ENCODE measurements at regions not wholly inside any gene's neighbourhood (a gene's known extent, or its start where the extent isn't known, plus 50 kb on each side); places are given as distances from the start of the nearest gene placed in this dataset.

GRCh38 chr1:233819042-233819441 lies 85.4 kb upstream of the SLC35F3 start:
- no peak for TF ChIP-seq FOXK2 (IDR thresholded peaks at IDR 0.05)
- TF ChIP-seq ELF4 (IDR thresholded peaks at IDR 0.05): no peak
- no peak for TF ChIP-seq CTBP1 (IDR thresholded peaks at IDR 0.05; ENCODE audit: borderline replicate concordance)
- no peak for TF ChIP-seq L3MBTL2 (conservative IDR thresholded peaks at IDR 0.05)
- TF ChIP-seq BHLHE40 (IDR thresholded peaks at IDR 0.05; ENCODE audit: borderline replicate concordance): no peak
- TF ChIP-seq SUZ12 (IDR thresholded peaks at IDR 0.05): no peak
- TF ChIP-seq SP1 (IDR thresholded peaks at IDR 0.05): no peak
- TF ChIP-seq ZNF384 (IDR thresholded peaks at IDR 0.05): no peak
- TF ChIP-seq LEF1 (IDR thresholded peaks at IDR 0.05; ENCODE audit: borderline replicate concordance): no peak
- no peak for TF ChIP-seq HDGF (IDR thresholded peaks at IDR 0.05; ENCODE audit: borderline replicate concordance)
- TF ChIP-seq FOXA1 (IDR thresholded peaks at IDR 0.05): no peak
- TF ChIP-seq TARDBP (IDR thresholded peaks at IDR 0.05): no peak
- TF ChIP-seq NFRKB (IDR thresholded peaks at IDR 0.05): no peak
